ENCODE measurements at regions not wholly inside any gene's neighbourhood (a gene's known extent, or its start where the extent isn't known, plus 50 kb on each side); places are given as distances from the start of the nearest gene placed in this dataset.
"Not testable (repeated sequence)": the region's sequence is repeated elsewhere in the genome, so short reads cannot be mapped to it uniquely, and the experiment has no call there.

DNA sequence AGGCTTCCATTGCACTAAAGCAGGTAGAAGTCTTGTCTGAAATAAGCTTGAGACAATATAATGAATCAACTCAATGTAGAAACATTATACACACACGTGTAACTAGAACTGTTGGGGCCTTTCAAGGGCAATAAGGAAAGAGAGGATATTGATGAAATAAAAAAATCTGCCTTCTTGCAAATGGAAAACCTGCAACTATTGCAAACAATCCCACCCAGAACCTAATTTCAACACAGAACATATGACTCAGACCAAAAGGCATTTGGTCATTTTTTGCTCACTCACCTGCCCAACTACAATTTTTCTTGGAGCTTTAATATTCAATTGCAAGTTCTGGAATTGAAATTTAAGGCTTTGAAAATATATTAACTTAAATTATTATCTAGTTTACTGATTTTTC lies 900.1 kb downstream of the TTLL7 start:
- DNase-seq, result no peak

DNA sequence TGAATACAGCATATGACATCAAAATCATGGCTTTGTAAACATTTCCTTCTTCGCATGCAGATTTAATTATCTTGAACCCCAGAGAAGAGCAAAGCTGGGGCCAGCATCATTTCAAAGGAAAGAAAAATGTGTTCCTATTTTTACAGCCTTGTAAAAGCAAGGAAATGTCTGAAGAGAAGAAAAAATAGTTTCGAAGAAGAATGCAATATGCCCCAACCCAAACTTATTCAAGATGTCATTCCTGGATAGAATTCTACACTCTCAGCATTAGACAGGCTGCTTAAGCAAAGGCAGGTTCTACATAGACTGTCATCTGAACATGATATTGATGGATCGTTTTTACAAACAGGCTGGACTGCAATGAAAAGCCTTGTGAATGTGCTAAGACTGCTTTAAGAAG lies 900.8 kb downstream of the TTLL7 start:
- no peak for DNase-seq

GRCh38 chr1:83097715-83098114 lies 901.2 kb downstream of the TTLL7 start:
- DNase-seq, result peak in 1 of 58 donors; percentile 4

DNA sequence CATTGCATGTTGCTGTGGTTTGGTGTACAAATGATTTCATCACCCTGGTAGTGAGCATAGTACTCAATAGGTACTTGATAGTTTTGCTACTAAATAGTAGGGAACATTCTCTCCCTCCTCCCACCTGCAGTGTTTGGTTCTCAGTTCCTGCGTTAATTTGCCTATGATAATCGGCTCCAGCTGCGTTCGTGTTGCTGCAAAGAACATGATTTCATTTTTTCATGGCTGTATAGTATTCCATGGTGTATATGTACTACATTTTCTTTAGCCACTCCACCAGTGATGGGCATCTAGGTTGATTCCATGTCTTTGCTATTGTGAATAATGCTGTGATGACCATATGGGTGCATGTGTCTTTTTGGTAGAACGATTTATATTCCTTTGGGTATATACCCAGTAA lies 903.4 kb downstream of the TTLL7 start:
- DNase-seq, result no peak

- no peak for DNase-seq
Observed at GRCh38 chr1:83090195-83090594, 908.7 kb downstream of the TTLL7 start.

- no peak for DNase-seq
Observed at GRCh38 chr1:83087851-83088250, 911.1 kb downstream of the TTLL7 start.

- no peak for DNase-seq
Observed at GRCh38 chr1:83086986-83087512, 911.9 kb downstream of the TTLL7 start.

DNA sequence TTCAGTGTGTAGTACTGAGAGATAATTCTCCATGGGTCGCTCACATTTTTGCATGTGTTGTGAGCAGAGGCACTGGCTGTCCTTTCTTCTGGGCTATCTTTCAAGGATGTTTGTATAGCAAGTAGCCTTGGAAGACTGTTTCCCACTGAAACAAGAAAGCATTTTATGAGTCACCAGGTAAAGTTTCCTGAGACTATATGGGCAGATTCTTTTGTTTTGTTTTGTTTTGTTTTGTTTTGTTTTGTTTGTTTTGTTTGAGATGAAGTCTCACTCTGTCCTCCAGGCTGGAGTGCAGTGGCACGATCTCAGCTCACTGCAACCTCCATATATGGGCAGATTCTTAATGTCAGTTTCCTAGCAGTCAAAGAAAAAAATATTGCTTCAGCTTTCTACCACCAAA lies 912.6 kb downstream of the TTLL7 start:
- DNase-seq, result no peak

GRCh38 chr1:83083589-83084224 lies 915.2 kb downstream of the TTLL7 start:
- no peak for DNase-seq

GRCh38 chr1:83077411-83077810 lies 921.5 kb downstream of the TTLL7 start:
- DNase-seq, result no peak

DNA sequence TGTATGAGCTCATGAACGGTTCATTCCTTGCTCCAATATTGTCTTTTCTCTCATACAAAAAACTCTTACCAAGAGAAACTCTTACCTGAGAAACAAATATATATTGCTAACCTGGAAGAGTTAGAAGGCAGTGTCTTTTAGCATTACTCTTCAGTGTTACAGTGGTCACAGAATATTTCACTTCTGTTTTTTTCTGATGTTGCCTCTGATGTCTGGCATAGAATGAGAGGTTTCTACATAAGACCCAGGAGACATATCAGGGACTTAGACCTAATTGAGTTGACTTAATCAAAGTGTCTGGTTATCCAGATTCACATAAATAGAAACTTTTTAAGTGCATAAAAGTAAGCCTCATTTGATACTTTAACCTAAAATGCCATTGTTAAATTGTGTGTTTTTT lies 923.8 kb downstream of the TTLL7 start:
- no peak for DNase-seq

DNA sequence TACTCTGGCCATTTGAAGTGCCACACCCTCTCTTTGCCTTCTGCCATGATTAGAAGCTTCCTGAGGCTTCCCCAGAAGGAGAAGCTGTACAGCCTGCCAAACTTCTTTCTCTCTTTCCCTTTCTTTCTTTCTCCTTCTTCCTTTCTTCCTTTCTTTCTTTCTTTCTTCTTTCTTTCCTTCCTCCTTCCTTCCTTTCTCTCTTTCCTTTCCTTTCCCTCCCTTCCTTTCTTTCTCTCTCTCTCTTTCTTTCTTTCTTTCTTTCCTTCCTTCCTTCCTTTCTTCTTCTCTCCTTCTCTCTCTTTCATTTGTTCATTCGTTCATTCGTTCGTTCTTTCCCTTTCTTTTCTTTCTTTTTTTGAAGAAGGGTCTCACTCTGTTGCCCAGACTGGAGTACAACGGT lies 931.0 kb downstream of the TTLL7 start:
- DNase-seq, result no peak

DNA sequence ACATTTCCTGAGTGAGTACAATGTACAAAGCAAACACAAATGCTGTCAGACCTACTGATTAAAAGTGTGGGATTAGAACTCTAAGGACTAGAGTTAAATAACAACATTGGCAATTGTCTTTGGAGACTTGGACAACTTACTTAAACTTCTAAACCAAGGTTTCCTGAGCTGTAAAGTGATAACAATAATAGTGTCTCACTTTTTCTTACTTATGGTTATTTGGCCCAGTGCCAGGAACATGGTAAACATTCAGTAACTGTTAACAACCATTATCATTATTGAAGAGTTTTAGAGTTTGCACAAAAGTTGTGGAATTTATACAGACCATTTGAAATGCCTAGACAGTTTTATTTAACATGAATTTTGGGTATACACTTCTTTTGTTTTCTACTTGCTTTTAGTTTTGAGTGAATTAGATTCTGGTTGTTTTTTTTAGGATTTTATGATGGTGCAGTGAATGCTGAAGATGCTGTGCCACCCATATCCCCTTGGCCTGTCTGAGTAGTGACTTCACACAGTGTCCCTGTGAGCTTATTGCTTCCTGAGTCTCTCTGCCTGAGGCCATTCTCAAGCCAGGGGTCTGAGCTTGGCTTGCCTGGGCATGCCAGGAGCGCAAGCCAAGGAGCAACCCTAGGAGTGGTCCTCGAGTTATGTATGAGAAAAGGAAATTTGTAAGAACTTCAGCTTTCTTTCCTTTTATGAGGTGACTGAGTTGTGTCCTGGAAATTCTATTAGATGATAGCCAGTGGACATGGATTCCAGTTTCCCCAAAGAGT lies 932.8 kb downstream of the TTLL7 start:
- DNase-seq, result no peak

GRCh38 chr1:83064589-83065242 lies 934.2 kb downstream of the TTLL7 start:
- no peak for DNase-seq

- no peak for DNase-seq
Observed at GRCh38 chr1:83060651-83061390, 938.1 kb downstream of the TTLL7 start.

GRCh38 chr1:83060221-83060620 lies 938.7 kb downstream of the TTLL7 start:
- DNase-seq, result no peak

- no peak for DNase-seq
Observed at GRCh38 chr1:83058327-83058726, 940.6 kb downstream of the TTLL7 start.

- no peak for DNase-seq
Observed at GRCh38 chr1:83055391-83056170, 943.4 kb downstream of the TTLL7 start.

- no peak for DNase-seq
Observed at GRCh38 chr1:83053446-83053845, 945.5 kb downstream of the TTLL7 start.

- no peak for DNase-seq
Observed at GRCh38 chr1:83052865-83053264, 946.1 kb downstream of the TTLL7 start.

- DNase-seq, result not testable (repeated sequence)
Observed at GRCh38 chr1:83051053-83051452, 947.9 kb downstream of the TTLL7 start.
